ENCODE measurements at regions not wholly inside any gene's neighbourhood (a gene's known extent, or its start where the extent isn't known, plus 50 kb on each side); places are given as distances from the start of the nearest gene placed in this dataset. TPM values are rescaled to one million over a fixed set of nuclear protein-coding genes. Genes with fewer than 3 reads are reported as not detected.

Small RNA genes lying in the stretch of these regions (small RNA-seq; reads per million reads assigned to genes)
- gene AC092580.3 (not detected), gene RNU6ATAC37P (not detected), gene SNRPEP5 (not detected)

All from HT1080 (cell line).